Putamen (tissue), 1 donor: ENCODE measurements at regions not wholly inside any gene's neighbourhood (a gene's known extent, or its start where the extent isn't known, plus 50 kb on each side); places are given as distances from the start of the nearest gene placed in this dataset.
"Not testable (repeated sequence)": the region's sequence is repeated elsewhere in the genome, so short reads cannot be mapped to it uniquely, and the experiment has no call there.

Experiments
- DNase-seq: peaks from one replicate; pipeline ENCODE4 v3.0.0-alpha.2; 2016; ENCODE audit warnings: low spot score

GRCh38 chr4:71210823-71211222, 128.0 kb upstream of the SLC4A4 start:
- DNase-seq = no peak

- DNase-seq = no peak
Measured at GRCh38 chr4:71211748-71212147, 127.1 kb upstream of the SLC4A4 start.

GRCh38 chr4:71212216-71212615, 126.6 kb upstream of the SLC4A4 start:
- no peak for DNase-seq

GRCh38 chr4:71214578-71214977, 124.2 kb upstream of the SLC4A4 start:
- no peak for DNase-seq

GRCh38 chr4:71216316-71216959, 122.4 kb upstream of the SLC4A4 start:
- no peak for DNase-seq

GRCh38 chr4:71217688-71218087, 121.1 kb upstream of the SLC4A4 start:
- no peak for DNase-seq

- not testable (repeated sequence) for DNase-seq
Measured at GRCh38 chr4:71220848-71221247, 118.0 kb upstream of the SLC4A4 start.

GRCh38 chr4:71221510-71222466, 117.0 kb upstream of the SLC4A4 start:
- DNase-seq = no peak

GRCh38 chr4:71222661-71223060, 116.2 kb upstream of the SLC4A4 start:
- no peak for DNase-seq

GRCh38 chr4:71229477-71230270, 109.1 kb upstream of the SLC4A4 start:
- peak; percentile 70 for DNase-seq

- DNase-seq = no peak
Measured at GRCh38 chr4:71230271-71231128, 108.3 kb upstream of the SLC4A4 start.

GRCh38 chr4:71231129-71232055, 107.4 kb upstream of the SLC4A4 start:
- DNase-seq = no peak

GRCh38 chr4:71232056-71232430, 106.8 kb upstream of the SLC4A4 start:
- no peak for DNase-seq

GRCh38 chr4:71232846-71233245, 106.0 kb upstream of the SLC4A4 start:
- no peak for DNase-seq

GRCh38 chr4:71235311-71236201, 103.3 kb upstream of the SLC4A4 start:
- DNase-seq = no peak

GRCh38 chr4:71236226-71236625, 102.6 kb upstream of the SLC4A4 start:
- DNase-seq = no peak

- DNase-seq = no peak
Measured at GRCh38 chr4:71237641-71238040, 101.2 kb upstream of the SLC4A4 start.

- DNase-seq = no peak
Measured at GRCh38 chr4:71239365-71239764, 99.5 kb upstream of the SLC4A4 start.

- DNase-seq = no peak
Measured at GRCh38 chr4:71240094-71240493, 98.7 kb upstream of the SLC4A4 start.
